ENCODE measurements at regions not wholly inside any gene's neighbourhood (a gene's known extent, or its start where the extent isn't known, plus 50 kb on each side); places are given as distances from the start of the nearest gene placed in this dataset.

DNA sequence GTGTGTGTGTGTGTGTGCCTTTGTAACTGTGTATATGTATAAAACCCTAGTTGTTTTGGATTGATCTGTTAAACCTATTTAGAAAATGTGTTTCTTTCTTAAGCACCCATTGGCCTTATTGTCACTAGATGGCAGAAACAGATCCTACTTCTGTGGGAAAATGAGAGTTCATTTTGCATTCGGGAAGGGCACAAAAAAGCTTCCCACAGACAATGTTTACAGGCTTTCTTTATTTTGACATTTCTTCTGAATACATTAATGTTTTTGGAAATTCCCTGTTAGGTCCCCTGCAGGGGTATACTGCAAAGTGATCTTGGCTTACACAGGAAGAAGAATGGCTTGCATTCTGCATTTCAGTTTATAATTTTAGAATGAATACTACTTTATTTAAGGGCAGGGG is 481.8 kb upstream of the ARRDC3 start:
- TF ChIP-seq, protein P1, sequence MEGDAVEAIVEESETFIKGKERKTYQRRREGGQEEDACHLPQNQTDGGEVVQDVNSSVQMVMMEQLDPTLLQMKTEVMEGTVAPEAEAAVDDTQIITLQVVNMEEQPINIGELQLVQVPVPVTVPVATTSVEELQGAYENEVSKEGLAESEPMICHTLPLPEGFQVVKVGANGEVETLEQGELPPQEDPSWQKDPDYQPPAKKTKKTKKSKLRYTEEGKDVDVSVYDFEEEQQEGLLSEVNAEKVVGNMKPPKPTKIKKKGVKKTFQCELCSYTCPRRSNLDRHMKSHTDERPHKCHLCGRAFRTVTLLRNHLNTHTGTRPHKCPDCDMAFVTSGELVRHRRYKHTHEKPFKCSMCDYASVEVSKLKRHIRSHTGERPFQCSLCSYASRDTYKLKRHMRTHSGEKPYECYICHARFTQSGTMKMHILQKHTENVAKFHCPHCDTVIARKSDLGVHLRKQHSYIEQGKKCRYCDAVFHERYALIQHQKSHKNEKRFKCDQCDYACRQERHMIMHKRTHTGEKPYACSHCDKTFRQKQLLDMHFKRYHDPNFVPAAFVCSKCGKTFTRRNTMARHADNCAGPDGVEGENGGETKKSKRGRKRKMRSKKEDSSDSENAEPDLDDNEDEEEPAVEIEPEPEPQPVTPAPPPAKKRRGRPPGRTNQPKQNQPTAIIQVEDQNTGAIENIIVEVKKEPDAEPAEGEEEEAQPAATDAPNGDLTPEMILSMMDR (IDR thresholded peaks at IDR 0.05): no peak
- no peak for TF ChIP-seq POLR2A (IDR thresholded peaks at IDR 0.05)

All from heart left ventricle (tissue), 13 donors.